AG09319 (cell line): ENCODE measurements at regions not wholly inside any gene's neighbourhood (a gene's known extent, or its start where the extent isn't known, plus 50 kb on each side); places are given as distances from the start of the nearest gene placed in this dataset.

Source experiments
- DNase-seq: peaks from one replicate; pipeline ENCODE4 v3.0.0-alpha.2; 2010; ENCODE audit warnings: low read depth; ENCODE audit errors: extremely low read depth
- TF ChIP-seq, protein P1 (sequence below): IDR thresholded peaks from 2 replicates; pipeline ENCODE4 v1.5.1; 2011; ENCODE audit warnings: low read depth, mild to moderate bottlenecking, inconsistent platforms, low read length, moderate library complexity

DNA sequence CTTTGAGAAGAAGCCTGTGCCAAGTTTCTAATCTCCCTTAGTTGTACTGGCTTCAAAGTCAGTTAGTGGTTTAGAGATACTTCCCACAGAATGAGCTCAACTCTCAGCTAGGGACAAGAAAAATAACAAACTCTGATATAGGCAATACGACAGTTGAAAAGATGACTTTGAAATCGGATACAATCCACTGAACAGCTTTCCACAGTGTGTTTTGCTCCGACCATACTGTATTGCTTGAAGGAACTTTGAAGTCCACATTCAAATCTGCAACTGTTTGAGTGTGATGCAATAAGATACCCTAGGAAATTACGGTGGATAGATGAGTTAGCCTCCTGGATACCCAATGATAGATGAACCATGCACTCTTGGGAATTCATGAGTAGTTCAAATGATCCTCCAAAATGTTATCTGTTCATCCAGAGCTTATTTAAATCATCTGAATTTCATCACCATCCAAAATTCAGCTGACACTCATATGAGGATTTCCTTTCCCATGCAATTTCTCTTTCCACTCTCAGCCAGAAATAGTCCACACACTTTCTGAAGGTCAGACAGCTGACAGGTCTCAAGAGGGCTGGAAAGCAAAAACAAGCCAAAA is 443.8 kb downstream of the HAO1 start:
- peak; percentile 5 for DNase-seq
- TF ChIP-seq, protein P1, sequence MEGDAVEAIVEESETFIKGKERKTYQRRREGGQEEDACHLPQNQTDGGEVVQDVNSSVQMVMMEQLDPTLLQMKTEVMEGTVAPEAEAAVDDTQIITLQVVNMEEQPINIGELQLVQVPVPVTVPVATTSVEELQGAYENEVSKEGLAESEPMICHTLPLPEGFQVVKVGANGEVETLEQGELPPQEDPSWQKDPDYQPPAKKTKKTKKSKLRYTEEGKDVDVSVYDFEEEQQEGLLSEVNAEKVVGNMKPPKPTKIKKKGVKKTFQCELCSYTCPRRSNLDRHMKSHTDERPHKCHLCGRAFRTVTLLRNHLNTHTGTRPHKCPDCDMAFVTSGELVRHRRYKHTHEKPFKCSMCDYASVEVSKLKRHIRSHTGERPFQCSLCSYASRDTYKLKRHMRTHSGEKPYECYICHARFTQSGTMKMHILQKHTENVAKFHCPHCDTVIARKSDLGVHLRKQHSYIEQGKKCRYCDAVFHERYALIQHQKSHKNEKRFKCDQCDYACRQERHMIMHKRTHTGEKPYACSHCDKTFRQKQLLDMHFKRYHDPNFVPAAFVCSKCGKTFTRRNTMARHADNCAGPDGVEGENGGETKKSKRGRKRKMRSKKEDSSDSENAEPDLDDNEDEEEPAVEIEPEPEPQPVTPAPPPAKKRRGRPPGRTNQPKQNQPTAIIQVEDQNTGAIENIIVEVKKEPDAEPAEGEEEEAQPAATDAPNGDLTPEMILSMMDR: no peak

DNA sequence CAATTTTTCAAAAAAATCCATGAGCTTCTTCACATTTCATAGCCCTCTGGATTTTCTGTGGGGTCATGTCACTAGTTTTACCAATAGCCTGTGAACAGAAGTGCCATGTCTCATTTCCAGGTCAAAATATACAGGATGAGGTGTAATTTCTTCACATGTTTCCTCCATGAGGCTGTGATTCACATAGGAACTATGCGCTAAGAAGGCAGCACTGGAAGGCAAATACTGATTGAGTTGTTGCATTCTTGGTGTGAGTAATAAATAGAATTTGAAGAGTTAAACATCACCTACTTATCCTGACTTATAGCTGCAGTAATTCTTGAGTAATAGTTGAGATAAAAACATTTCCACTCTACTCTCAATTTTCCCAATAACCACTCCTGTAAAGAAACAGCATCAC is 442.3 kb downstream of the HAO1 start:
- DNase-seq: no peak
- TF ChIP-seq, protein P1: no peak

DNA sequence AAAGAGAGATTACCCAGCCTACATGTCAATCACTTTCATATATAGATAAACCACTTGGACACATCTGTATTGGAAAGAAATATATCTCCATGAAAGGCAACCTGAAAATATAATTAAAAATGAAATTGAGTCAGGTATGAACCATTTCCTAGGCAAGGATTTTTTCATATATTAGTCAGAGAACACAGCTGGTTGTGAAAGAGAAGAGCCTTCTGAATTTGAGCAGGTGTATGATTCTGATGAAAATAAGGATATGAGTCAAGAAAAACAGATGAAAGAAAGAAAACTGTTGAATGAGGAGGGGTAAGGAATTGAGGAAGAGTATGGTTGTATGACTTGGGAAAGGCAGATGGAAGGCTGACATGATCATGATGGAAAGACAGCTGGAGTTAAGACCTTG is 441.1 kb downstream of the HAO1 start:
- TF ChIP-seq, protein P1: no peak
- no peak for DNase-seq

DNA sequence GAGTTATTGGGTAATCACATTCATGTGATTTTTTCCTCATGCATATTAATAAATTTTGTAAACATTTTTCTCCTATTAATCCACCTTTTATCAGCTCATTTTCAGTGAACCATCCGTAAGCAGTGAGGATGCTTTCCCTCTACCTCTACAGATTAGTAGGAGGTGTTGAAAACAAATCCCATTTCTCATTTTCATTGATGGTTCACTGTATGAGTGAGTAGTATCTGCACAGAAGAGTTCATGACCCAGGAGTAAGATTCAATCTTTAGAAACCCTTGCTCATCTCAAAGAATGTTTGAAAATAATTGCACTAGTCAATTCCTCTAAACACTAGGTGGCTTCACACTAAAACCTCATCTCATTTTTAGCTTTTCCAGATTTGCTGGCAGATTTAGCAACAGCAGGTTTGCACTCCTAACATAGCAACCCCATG is 440.0 kb downstream of the HAO1 start:
- TF ChIP-seq, protein P1: no peak
- no peak for DNase-seq

DNA sequence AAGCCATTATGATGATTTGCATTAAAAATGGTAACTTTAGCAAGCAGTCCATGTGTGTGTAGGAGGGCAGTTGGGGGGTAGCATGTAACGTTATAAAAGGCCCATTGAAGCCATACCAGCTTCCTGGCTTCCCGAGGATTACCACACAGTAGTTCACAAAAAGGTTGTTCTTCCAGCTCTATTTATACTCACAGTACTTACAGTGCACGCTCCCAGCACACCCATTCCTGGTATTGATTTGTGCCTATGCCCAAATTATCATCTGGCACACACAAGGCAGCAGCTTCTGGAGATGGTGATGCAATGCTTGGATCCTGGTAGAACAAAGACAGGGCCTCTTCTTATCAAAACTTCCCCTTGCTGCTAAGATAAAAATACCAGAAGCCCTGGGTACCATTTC is 436.8 kb downstream of the HAO1 start:
- TF ChIP-seq, protein P1: no peak
- no peak for DNase-seq

DNA sequence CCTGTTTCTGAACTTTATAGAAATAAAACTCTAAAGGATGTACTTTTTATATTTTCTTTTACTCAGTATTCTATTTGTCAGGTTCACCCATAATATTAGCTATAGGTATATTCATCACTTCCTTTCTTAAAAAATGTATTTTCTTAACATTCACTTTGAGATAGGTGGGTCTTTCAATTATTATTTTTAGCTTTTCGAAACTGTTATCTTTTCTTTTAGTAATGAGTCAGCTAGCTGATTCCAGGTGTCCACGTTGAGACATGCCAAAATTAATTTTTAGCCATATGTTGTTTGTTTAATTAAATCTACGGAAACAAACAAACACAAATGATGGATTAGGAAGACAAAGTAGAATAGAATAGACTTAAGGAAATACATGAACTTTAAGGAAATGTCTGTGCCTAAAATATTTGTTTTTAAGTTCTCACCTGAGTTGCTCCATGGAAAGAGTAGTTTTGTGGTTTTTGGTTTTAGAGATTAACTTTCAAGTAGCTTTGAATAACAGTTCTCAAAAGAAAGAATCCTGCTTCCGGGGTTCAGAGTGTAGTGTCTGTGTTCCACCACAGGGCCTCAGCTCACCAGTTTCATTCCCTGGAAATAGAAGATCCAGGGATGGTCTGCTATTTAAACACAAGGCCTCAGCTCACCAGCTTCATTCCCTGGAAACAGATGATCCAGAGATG is 435.0 kb downstream of the HAO1 start:
- DNase-seq: no peak
- TF ChIP-seq, protein P1: no peak

DNA sequence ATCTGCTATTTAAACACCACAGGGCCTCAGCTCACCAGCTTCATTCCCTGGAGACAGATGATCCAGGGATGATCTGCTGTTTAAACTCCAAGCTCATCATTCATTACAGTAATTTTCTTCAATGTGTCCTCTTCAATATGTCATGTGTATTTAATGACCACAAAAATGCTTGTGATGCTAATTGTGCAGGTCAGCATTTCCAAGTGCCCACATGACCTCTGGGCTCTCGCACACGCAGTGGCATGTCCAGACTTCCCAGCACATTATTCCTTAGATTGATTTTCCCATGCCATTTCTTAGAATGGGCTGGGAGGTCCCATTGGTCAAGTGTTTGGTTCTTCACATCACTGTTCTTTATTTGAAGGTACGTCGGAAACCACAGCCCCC is 434.4 kb downstream of the HAO1 start:
- DNase-seq: no peak
- TF ChIP-seq, protein P1: no peak
